ENCODE measurements at regions not wholly inside any gene's neighbourhood (a gene's known extent, or its start where the extent isn't known, plus 50 kb on each side); places are given as distances from the start of the nearest gene placed in this dataset.

- TF ChIP-seq TAF1 (IDR thresholded peaks at IDR 0.05; ENCODE audit: borderline replicate concordance, insufficient read depth, low read length) (no peak), POLR2AphosphoS5 (IDR thresholded peaks at IDR 0.05; ENCODE audit: low read depth, low read length) (no peak)
Observed at GRCh38 chr1:106111044-106111443, 945.4 kb upstream of the PRMT6 start.
